Glutamatergic neuron (in vitro differentiated cells): ENCODE measurements at regions not wholly inside any gene's neighbourhood (a gene's known extent, or its start where the extent isn't known, plus 50 kb on each side); places are given as distances from the start of the nearest gene placed in this dataset.

Source experiments
- DNase-seq: peaks from one replicate; pipeline ENCODE4 v3.0.0; 2022
- H3K27ac Mint-ChIP-seq: one replicate; pipeline ENCODE4 v1.8.0; 2020; ENCODE audit warnings: mild to moderate bottlenecking, mixed read lengths, inconsistent platforms; ENCODE audit not compliant: unreplicated experiment
- H3K27me3 Mint-ChIP-seq: one replicate; pipeline ENCODE4 v1.8.0; 2020; ENCODE audit warnings: mild to moderate bottlenecking, moderate library complexity, mixed read lengths, inconsistent platforms; ENCODE audit not compliant: unreplicated experiment
- H3K36me3 Mint-ChIP-seq: one replicate; pipeline ENCODE4 v1.8.0; 2020; ENCODE audit warnings: mild to moderate bottlenecking, mixed read lengths, inconsistent platforms; ENCODE audit not compliant: unreplicated experiment
- H3K4me1 Mint-ChIP-seq: one replicate; pipeline ENCODE4 v1.8.0; 2020; ENCODE audit warnings: mild to moderate bottlenecking, low read depth, mixed read lengths, inconsistent platforms; ENCODE audit not compliant: unreplicated experiment
- H3K4me3 Mint-ChIP-seq: one replicate; pipeline ENCODE4 v1.8.0; 2020; ENCODE audit warnings: mild to moderate bottlenecking, mixed read lengths, inconsistent platforms; ENCODE audit not compliant: unreplicated experiment
- H3K9me3 Mint-ChIP-seq: one replicate; pipeline ENCODE4 v1.8.0; 2020; ENCODE audit warnings: mild to moderate bottlenecking, moderate library complexity, mixed read lengths, inconsistent platforms; ENCODE audit not compliant: unreplicated experiment
- TF ChIP-seq, protein P1 (sequence below): fragments of 200-600 bp; sonication (generic); IDR thresholded peaks from one replicate; pipeline ENCODE4 v1.5.0; 2021; ENCODE audit not compliant: partially characterized antibody, unreplicated experiment

DNA sequence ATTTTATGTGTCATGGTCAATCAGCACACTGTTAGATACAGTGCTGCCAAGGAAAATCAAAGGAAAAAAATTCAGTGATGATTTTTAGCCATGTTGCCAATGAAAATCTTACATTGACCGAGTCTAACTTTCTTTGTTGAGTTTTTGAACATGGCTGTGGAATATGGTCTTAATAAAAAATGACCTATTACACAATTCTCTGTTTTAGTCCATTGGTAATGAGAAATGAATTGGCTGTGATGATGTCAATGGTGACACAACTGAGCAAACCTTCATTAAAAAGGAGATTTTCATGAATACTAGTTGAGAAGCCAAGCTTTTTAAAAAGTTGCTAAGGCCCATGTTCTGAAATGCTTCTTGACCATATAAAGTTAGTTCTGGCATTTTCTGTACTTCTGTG, 225.9 kb upstream of the GYPA start:
- TF ChIP-seq, protein P1, sequence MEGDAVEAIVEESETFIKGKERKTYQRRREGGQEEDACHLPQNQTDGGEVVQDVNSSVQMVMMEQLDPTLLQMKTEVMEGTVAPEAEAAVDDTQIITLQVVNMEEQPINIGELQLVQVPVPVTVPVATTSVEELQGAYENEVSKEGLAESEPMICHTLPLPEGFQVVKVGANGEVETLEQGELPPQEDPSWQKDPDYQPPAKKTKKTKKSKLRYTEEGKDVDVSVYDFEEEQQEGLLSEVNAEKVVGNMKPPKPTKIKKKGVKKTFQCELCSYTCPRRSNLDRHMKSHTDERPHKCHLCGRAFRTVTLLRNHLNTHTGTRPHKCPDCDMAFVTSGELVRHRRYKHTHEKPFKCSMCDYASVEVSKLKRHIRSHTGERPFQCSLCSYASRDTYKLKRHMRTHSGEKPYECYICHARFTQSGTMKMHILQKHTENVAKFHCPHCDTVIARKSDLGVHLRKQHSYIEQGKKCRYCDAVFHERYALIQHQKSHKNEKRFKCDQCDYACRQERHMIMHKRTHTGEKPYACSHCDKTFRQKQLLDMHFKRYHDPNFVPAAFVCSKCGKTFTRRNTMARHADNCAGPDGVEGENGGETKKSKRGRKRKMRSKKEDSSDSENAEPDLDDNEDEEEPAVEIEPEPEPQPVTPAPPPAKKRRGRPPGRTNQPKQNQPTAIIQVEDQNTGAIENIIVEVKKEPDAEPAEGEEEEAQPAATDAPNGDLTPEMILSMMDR: no peak
- no peaks in the 10 kb centered on the region for H3K4me1 Mint-ChIP-seq
- no peak overlapping the region for H3K4me3 Mint-ChIP-seq
- no peaks in the 10 kb centered on the region for H3K9me3 Mint-ChIP-seq
- no peaks in the 10 kb centered on the region for H3K36me3 Mint-ChIP-seq
- no peak overlapping the region for H3K27ac Mint-ChIP-seq
- H3K27me3 Mint-ChIP-seq: no peaks in the 10 kb centered on the region
- no peak for DNase-seq

DNA sequence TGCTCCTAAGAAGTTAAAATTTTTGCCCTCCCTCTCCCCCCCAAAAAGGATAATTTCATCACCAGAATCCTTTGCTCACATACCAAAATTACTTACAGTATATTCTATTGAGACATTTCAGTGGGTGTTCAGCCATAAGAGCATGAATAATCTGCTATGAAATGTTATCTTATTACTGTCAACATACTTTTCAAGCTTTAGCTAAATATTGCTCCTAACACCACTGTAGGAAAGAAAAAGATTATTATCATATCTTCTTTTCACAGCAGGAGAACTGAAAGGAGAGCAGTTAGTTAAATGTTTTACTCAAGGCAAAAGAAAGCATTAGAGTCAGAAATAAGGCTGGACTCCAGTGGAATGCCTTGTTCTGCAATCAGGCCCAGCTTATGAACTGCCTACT, 231.0 kb upstream of the GYPA start:
- Mint-ChIP-seq H3K4me3 (no peak overlapping the region), H3K9me3 (no peaks in the 10 kb centered on the region), H3K27ac (no peak overlapping the region), H3K36me3 (no peaks in the 10 kb centered on the region), H3K4me1 (no peaks in the 10 kb centered on the region), H3K27me3 (no peaks in the 10 kb centered on the region)
- no peak for DNase-seq
- TF ChIP-seq, protein P1: no peak

DNA sequence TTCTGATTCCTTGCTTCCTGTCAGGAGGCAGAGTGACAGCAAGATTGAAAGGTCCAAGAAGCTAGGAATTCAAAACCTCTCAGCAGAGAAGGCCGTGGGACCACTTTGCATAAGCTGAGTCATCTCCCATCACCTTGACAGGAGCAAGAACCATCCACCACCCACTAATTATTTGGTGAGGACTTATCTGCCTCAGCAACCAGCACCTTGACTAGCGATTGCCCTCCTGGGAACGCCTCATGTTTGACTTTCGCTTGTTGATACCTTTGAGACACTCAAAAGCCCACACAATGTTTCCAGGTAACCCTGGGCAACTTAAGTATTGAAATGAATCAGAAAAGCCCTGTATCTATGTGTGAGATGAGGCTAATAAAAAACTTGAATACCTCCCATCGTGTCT, 233.5 kb upstream of the GYPA start:
- no peak for DNase-seq
- Mint-ChIP-seq H3K27me3 (no peaks in the 10 kb centered on the region), H3K9me3 (no peaks in the 10 kb centered on the region), H3K4me1 (no peaks in the 10 kb centered on the region), H3K36me3 (no peaks in the 10 kb centered on the region), H3K27ac (no peak overlapping the region), H3K4me3 (no peak overlapping the region)
- TF ChIP-seq, protein P1: no peak

DNA sequence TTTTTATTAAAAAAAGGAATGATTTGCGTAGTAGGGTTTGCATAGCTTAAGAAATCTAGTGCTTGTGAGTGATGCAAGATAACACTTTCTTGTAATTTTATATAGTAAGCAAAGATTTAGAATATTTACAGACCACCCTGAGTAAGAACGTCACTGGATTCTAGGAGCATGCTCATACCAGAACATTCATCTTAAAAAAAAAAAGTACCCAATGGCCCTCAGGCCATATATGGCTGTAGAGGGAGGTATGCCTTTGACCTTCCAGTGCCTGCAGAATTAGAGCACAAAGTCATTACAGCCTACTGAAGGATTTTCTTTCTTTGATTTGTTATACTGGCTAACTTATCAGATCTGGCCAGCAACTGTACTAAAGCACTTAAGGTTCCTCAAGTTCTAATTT, 236.3 kb upstream of the GYPA start:
- Mint-ChIP-seq H3K4me1 (no peaks in the 10 kb centered on the region), H3K27ac (no peak overlapping the region), H3K9me3 (no peaks in the 10 kb centered on the region), H3K27me3 (no peaks in the 10 kb centered on the region), H3K4me3 (no peak overlapping the region), H3K36me3 (no peaks in the 10 kb centered on the region)
- TF ChIP-seq, protein P1: no peak
- no peak for DNase-seq

DNA sequence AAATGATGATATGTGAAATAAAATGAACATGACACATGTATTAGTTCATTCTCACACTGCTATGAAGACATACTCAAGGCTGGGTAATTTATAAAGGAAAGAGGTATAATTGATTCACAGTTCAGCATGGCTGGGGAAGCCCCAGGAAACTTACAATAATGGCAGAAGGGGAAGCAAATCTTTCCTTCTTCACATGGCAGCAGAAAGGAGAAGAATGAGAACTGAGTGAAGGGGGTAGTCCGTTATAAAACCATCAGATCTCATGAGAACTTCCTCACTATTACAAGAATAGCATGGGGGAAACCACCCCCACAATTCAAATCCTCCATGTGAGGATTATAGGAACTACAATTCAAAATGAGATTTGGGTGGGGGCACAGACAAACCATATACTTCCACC, 243.9 kb upstream of the GYPA start:
- TF ChIP-seq, protein P1: no peak
- Mint-ChIP-seq H3K27ac (no peak overlapping the region), H3K4me3 (no peak overlapping the region), H3K4me1 (no peaks in the 10 kb centered on the region), H3K36me3 (peaks cover 16% of the 10 kb centered on the region), H3K27me3 (no peaks in the 10 kb centered on the region), H3K9me3 (peaks cover 3% of the 10 kb centered on the region)
- no peak for DNase-seq
